ENCODE measurements at regions not wholly inside any gene's neighbourhood (a gene's known extent, or its start where the extent isn't known, plus 50 kb on each side); places are given as distances from the start of the nearest gene placed in this dataset.

DNA sequence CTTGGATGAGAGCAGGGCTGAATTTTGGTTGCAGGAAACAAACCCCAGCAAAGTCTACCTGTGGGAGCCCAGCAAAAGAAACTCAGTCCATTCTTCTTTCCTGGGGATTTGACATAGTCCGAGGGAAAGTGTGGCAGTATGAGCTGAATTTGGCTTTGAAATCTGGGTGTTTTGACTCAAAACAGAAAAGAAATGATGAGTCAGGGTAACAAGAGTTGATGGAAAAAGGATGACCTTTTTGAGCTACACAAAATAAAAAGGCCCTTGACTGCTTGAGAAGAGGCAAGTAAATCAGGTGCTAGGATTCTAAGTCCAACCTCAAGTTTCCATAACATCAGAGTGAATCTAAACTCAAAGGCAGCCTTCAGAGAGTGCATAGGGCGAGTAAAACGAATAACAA lies 163.3 kb upstream of the BMP2 start:
- no peak for TF ChIP-seq CTCF (IDR thresholded peaks at IDR 0.05)
- no peak for TF ChIP-seq POLR2AphosphoS5 (IDR thresholded peaks at IDR 0.05; ENCODE audit: low read depth, low read length)
- TF ChIP-seq, protein P1, sequence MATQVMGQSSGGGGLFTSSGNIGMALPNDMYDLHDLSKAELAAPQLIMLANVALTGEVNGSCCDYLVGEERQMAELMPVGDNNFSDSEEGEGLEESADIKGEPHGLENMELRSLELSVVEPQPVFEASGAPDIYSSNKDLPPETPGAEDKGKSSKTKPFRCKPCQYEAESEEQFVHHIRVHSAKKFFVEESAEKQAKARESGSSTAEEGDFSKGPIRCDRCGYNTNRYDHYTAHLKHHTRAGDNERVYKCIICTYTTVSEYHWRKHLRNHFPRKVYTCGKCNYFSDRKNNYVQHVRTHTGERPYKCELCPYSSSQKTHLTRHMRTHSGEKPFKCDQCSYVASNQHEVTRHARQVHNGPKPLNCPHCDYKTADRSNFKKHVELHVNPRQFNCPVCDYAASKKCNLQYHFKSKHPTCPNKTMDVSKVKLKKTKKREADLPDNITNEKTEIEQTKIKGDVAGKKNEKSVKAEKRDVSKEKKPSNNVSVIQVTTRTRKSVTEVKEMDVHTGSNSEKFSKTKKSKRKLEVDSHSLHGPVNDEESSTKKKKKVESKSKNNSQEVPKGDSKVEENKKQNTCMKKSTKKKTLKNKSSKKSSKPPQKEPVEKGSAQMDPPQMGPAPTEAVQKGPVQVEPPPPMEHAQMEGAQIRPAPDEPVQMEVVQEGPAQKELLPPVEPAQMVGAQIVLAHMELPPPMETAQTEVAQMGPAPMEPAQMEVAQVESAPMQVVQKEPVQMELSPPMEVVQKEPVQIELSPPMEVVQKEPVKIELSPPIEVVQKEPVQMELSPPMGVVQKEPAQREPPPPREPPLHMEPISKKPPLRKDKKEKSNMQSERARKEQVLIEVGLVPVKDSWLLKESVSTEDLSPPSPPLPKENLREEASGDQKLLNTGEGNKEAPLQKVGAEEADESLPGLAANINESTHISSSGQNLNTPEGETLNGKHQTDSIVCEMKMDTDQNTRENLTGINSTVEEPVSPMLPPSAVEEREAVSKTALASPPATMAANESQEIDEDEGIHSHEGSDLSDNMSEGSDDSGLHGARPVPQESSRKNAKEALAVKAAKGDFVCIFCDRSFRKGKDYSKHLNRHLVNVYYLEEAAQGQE (IDR thresholded peaks at IDR 0.05; ENCODE audit: insufficient read depth in 1 of 2, low read depth in 2 of 2, low read length in 1 of 2), result no peak
- no peak for TF ChIP-seq SIN3A (IDR thresholded peaks at IDR 0.05; ENCODE audit: borderline replicate concordance, insufficient read depth, low read depth, low read length)
